ENCODE measurements at regions not wholly inside any gene's neighbourhood (a gene's known extent, or its start where the extent isn't known, plus 50 kb on each side); places are given as distances from the start of the nearest gene placed in this dataset.

- TF ChIP-seq CTCF (conservative IDR thresholded peaks at IDR 0.05; ENCODE audit: low read depth, low read length) (no peak), EZH2 (IDR thresholded peaks at IDR 0.05; ENCODE audit: borderline replicate concordance, low read depth, low read length, poor library complexity, severe bottlenecking) (no peak)
Measured at GRCh38 chr4:175103403-175103802, 185.2 kb downstream of the ADAM29 start.
